ENCODE measurements at regions not wholly inside any gene's neighbourhood (a gene's known extent, or its start where the extent isn't known, plus 50 kb on each side); places are given as distances from the start of the nearest gene placed in this dataset.

DNA sequence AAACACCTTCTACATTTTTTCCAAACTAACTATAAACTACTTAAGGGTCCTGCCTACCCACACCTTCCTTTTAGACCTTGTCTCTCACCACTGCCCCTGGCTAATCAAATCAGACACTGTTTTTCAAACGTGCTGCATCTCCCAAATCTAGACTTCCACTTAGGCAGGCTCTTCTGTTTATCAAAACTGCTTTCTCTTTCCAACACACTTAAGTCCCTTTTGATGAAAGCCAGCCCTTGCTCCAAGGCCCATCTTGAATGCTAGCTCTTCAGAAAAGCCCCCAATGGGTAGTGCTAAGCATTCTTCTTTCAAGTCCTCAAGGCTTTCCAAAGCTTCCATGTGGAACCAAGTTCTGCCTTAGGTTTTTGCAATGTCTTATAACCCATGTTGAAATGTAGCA, 888.3 kb downstream of the TUSC7 start:
- no peak for DNase-seq
- no peaks in the 10 kb centered on the region for H3K36me3 ChIP-seq
- no peaks in the 10 kb centered on the region for H3K9me3 ChIP-seq
- intact Hi-C loops (cut with DNase I; ENCODE audit: low total_unique reads), result no loop called here
- H3K27ac ChIP-seq, result no peak overlapping the region
- no peaks in the 10 kb centered on the region for H3K4me1 ChIP-seq
- WGBS, 5 donors, result 22 to 45% (median 41%) methylated on average over 1 of the region's 1 CpG
- no peak overlapping the region for H3K4me3 ChIP-seq
- H3K27me3 ChIP-seq, result no peaks in the 10 kb centered on the region
- TF ChIP-seq EP300 (IDR thresholded peaks at IDR 0.05) (no peak), POLR2A (IDR thresholded peaks at IDR 0.05) (no peak), POLR2AphosphoS5 (IDR thresholded peaks at IDR 0.05) (no peak)
- TF ChIP-seq, protein P1, sequence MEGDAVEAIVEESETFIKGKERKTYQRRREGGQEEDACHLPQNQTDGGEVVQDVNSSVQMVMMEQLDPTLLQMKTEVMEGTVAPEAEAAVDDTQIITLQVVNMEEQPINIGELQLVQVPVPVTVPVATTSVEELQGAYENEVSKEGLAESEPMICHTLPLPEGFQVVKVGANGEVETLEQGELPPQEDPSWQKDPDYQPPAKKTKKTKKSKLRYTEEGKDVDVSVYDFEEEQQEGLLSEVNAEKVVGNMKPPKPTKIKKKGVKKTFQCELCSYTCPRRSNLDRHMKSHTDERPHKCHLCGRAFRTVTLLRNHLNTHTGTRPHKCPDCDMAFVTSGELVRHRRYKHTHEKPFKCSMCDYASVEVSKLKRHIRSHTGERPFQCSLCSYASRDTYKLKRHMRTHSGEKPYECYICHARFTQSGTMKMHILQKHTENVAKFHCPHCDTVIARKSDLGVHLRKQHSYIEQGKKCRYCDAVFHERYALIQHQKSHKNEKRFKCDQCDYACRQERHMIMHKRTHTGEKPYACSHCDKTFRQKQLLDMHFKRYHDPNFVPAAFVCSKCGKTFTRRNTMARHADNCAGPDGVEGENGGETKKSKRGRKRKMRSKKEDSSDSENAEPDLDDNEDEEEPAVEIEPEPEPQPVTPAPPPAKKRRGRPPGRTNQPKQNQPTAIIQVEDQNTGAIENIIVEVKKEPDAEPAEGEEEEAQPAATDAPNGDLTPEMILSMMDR (IDR thresholded peaks at IDR 0.05), result no peak

DNA sequence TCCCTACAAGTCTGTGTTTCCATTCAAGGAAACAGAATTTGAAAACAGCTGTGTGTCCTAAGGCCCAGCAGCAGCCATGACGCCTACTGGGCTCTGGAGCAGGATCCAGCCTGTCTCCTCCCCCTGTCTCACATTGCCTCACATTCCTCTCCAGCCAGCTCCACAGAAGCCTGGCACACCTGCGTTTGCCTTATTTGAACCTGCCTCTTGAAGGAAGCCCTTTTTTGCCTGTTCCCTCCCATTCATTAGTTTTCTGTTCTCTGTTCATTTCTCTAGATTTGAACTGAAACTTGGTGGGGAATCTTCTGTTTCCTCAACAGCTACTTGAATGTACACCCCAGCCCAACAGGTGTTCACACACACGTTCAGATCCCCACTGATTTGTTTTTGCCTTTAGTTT, 890.5 kb downstream of the TUSC7 start:
- Histone ChIP-seq H3K4me3 (no peak overlapping the region), H3K4me1 (no peaks in the 10 kb centered on the region), H3K27me3 (no peaks in the 10 kb centered on the region), H3K27ac (no peak overlapping the region), H3K9me3 (no peaks in the 10 kb centered on the region), H3K36me3 (no peaks in the 10 kb centered on the region)
- DNase-seq, result peak; percentile 37 to 46
- TF ChIP-seq POLR2AphosphoS5 (IDR thresholded peaks at IDR 0.05) (no peak), EP300 (IDR thresholded peaks at IDR 0.05) (no peak), POLR2A (IDR thresholded peaks at IDR 0.05) (no peak)
- TF ChIP-seq, protein P1 (IDR thresholded peaks at IDR 0.05), result no peak
- WGBS, 5 donors, result 23 to 51% (median 42%) methylated on average over 3 of the region's 3 CpGs
- intact Hi-C loops (cut with DNase I; ENCODE audit: low total_unique reads), result no loop called here

DNA sequence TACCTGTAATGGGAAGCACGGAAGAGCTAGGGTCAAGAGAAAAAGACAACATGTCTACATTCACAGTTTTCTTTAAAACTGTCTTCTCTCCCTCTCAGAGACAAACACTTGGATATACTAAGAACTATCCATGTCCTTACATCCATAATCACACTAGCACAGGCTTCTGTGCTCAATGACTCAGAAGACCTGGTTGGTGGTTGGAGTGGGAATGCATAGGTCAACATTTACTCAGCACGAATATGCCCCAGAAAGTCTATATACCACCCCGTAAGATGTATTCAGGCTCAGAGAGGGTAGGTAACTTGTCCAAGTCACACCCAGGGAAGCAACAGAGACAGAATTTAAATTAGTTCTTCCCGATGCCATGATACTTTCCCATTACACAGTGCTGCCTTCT, 891.1 kb downstream of the TUSC7 start:
- Histone ChIP-seq H3K27me3 (no peaks in the 10 kb centered on the region), H3K27ac (no peak overlapping the region), H3K4me1 (no peaks in the 10 kb centered on the region), H3K4me3 (no peak overlapping the region), H3K36me3 (no peaks in the 10 kb centered on the region), H3K9me3 (no peaks in the 10 kb centered on the region)
- no peak for DNase-seq
- 77 to 86% (median 79%) methylated on average over 4 of the region's 4 CpGs for WGBS, 5 donors
- intact Hi-C loops (cut with DNase I; ENCODE audit: low total_unique reads), result no loop called here
- TF ChIP-seq POLR2AphosphoS5 (IDR thresholded peaks at IDR 0.05) (no peak), POLR2A (IDR thresholded peaks at IDR 0.05) (no peak), EP300 (IDR thresholded peaks at IDR 0.05) (no peak)
- TF ChIP-seq, protein P1 (IDR thresholded peaks at IDR 0.05), result no peak

DNA sequence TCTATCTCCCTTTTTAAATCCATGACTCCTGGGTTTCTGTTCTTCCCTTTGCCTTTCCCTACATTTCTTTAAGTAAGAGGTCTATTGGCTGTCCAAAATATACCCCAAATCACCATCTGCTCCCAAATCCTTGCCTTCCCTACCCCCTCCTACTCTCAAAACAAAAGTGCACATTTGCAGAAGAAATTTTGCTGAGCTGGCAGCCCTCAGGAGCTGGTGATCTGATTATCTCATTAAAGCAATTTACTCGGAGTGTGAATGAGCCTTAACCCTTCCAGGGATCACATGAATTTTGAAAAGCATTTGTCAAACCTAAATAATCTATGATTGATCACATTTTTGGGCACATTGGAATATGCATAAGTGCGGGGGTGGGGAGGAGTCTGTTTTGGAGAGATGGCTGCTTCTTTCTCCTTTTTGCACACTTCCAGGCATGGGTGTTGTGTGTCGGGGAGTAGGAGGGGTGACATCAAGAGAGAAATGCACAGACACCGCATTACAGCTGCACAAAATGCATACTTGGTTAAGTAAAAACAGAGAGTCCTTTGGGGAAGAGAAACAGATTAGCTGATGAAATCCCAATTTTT, 892.6 kb downstream of the TUSC7 start:
- WGBS, 5 donors, result 70 to 79% (median 73%) methylated on average over 4 of the region's 4 CpGs
- TF ChIP-seq, protein P1 (IDR thresholded peaks at IDR 0.05), result no peak
- TF ChIP-seq POLR2A (IDR thresholded peaks at IDR 0.05), result no peak
- TF ChIP-seq POLR2AphosphoS5 (IDR thresholded peaks at IDR 0.05), result no peak
- TF ChIP-seq EP300 (IDR thresholded peaks at IDR 0.05), result no peak
- no peaks in the 10 kb centered on the region for H3K9me3 ChIP-seq
- no peak overlapping the region for H3K4me3 ChIP-seq
- H3K4me1 ChIP-seq, result no peaks in the 10 kb centered on the region
- H3K36me3 ChIP-seq, result no peaks in the 10 kb centered on the region
- H3K27ac ChIP-seq, result no peak overlapping the region
- no peak for DNase-seq
- H3K27me3 ChIP-seq, result no peaks in the 10 kb centered on the region
- intact Hi-C loops (cut with DNase I; ENCODE audit: low total_unique reads), result no loop called here
